ENCODE measurements at regions not wholly inside any gene's neighbourhood (a gene's known extent, or its start where the extent isn't known, plus 50 kb on each side); places are given as distances from the start of the nearest gene placed in this dataset.

GRCh38 chr12:127485528-127485927 is 781.4 kb upstream of the TMEM132C start:
- POLR2A ChIA-PET, result no interaction called here
- BruUV-seq (replicated peaks), result no TSS peak
- CTCF ChIA-PET, result interaction anchor here (0.6 to 1.9 kb wide), 2 partner anchors 192 to 597 kb away, joined by 3 to 8 read pairs; no protein-coding TSS in a partner anchor
- Mint-ChIP-seq H3K9me3 (ENCODE audit: unreplicated experiment) (peaks cover 9% of the 10 kb centered on the region), H3K4me1 (ENCODE audit: insufficient read depth, unreplicated experiment) (no peaks in the 10 kb centered on the region), H3K27me3 (ENCODE audit: insufficient read depth, unreplicated experiment) (no peaks in the 10 kb centered on the region), H3K27ac (ENCODE audit: low read depth, unreplicated experiment) (no peak overlapping the region), H3K36me3 (ENCODE audit: insufficient read depth, unreplicated experiment) (no peaks in the 10 kb centered on the region), H3K4me3 (ENCODE audit: unreplicated experiment) (no peak overlapping the region)
- intact Hi-C loops (cut with micrococcal nuclease), result loop anchor here (1.0 to 5.0 kb wide), 2 partner anchors 192 to 207 kb away; no protein-coding TSS in a partner anchor
- DNase-seq (ENCODE audit: unreplicated experiment), result peak; percentile 88
- peak; percentile 31 for TF ChIP-seq CTCF (IDR thresholded peaks at IDR 0.05; ENCODE audit: unreplicated experiment)

GRCh38 chr12:127487031-127487430 is 779.9 kb upstream of the TMEM132C start:
- intact Hi-C loops (cut with micrococcal nuclease), result loop anchor here (5.0 kb wide), 1 partner anchor 205 kb away; no protein-coding TSS in a partner anchor
- H3K27ac Mint-ChIP-seq (ENCODE audit: low read depth, unreplicated experiment), result no peak overlapping the region
- no peaks in the 10 kb centered on the region for H3K27me3 Mint-ChIP-seq (ENCODE audit: insufficient read depth, unreplicated experiment)
- H3K4me1 Mint-ChIP-seq (ENCODE audit: insufficient read depth, unreplicated experiment), result no peaks in the 10 kb centered on the region
- peaks cover 8% of the 10 kb centered on the region for H3K9me3 Mint-ChIP-seq (ENCODE audit: unreplicated experiment)
- no peak for TF ChIP-seq CTCF (IDR thresholded peaks at IDR 0.05; ENCODE audit: unreplicated experiment)
- POLR2A ChIA-PET, result no interaction called here
- BruUV-seq (replicated peaks), result no TSS peak
- no peak for DNase-seq (ENCODE audit: unreplicated experiment)
- CTCF ChIA-PET, result interaction anchor here (0.6 kb wide), 1 partner anchor 951 kb away, joined by 3 read pairs; no protein-coding TSS in a partner anchor
- H3K4me3 Mint-ChIP-seq (ENCODE audit: unreplicated experiment), result no peak overlapping the region
- no peaks in the 10 kb centered on the region for H3K36me3 Mint-ChIP-seq (ENCODE audit: insufficient read depth, unreplicated experiment)

- DNase-seq (ENCODE audit: unreplicated experiment), result no peak
- POLR2A ChIA-PET, result no interaction called here
- no peak for TF ChIP-seq CTCF (IDR thresholded peaks at IDR 0.05; ENCODE audit: unreplicated experiment)
- CTCF ChIA-PET, result no interaction called here
- no peaks in the 10 kb centered on the region for H3K4me1 Mint-ChIP-seq (ENCODE audit: insufficient read depth, unreplicated experiment)
- H3K9me3 Mint-ChIP-seq (ENCODE audit: unreplicated experiment), result no peaks in the 10 kb centered on the region
- no peak overlapping the region for H3K4me3 Mint-ChIP-seq (ENCODE audit: unreplicated experiment)
- H3K27ac Mint-ChIP-seq (ENCODE audit: low read depth, unreplicated experiment), result no peak overlapping the region
- no peaks in the 10 kb centered on the region for H3K27me3 Mint-ChIP-seq (ENCODE audit: insufficient read depth, unreplicated experiment)
- intact Hi-C loops (cut with micrococcal nuclease), result loop anchor here (5.0 kb wide), 1 partner anchor 203 kb away; no protein-coding TSS in a partner anchor
- no TSS peak for BruUV-seq (replicated peaks)
- H3K36me3 Mint-ChIP-seq (ENCODE audit: insufficient read depth, unreplicated experiment), result no peaks in the 10 kb centered on the region
Measured at GRCh38 chr12:127489061-127489460, 777.9 kb upstream of the TMEM132C start.

GRCh38 chr12:127494961-127495915 is 771.7 kb upstream of the TMEM132C start:
- intact Hi-C loops (cut with micrococcal nuclease), result no loop called here
- Mint-ChIP-seq H3K4me1 (ENCODE audit: insufficient read depth, unreplicated experiment) (no peaks in the 10 kb centered on the region), H3K27me3 (ENCODE audit: insufficient read depth, unreplicated experiment) (no peaks in the 10 kb centered on the region), H3K4me3 (ENCODE audit: unreplicated experiment) (no peak overlapping the region), H3K36me3 (ENCODE audit: insufficient read depth, unreplicated experiment) (no peaks in the 10 kb centered on the region), H3K27ac (ENCODE audit: low read depth, unreplicated experiment) (no peak overlapping the region), H3K9me3 (ENCODE audit: unreplicated experiment) (no peaks in the 10 kb centered on the region)
- POLR2A ChIA-PET, result no interaction called here
- CTCF ChIA-PET, result no interaction called here
- DNase-seq (ENCODE audit: unreplicated experiment), result no peak
- no peak for TF ChIP-seq CTCF (IDR thresholded peaks at IDR 0.05; ENCODE audit: unreplicated experiment)
- no TSS peak for BruUV-seq (replicated peaks)
